Stimulated activated naive CD8-positive, alpha-beta T cell treated with anti-CD3 and anti-CD28 coated beads, Interleukin-15, amount 100 ng/mL, for 72 hours (primary cell): ENCODE measurements at regions not wholly inside any gene's neighbourhood (a gene's known extent, or its start where the extent isn't known, plus 50 kb on each side); places are given as distances from the start of the nearest gene placed in this dataset.

Experiments used
- ATAC-seq: fragments of 150-1000 bp; cut with Tn5 transposase; 2 replicates; pipeline ENCODE4 v1.10.0; 2021; ENCODE audit warnings: mild to moderate bottlenecking, moderate library complexity
- DNase-seq, 2 donors: peaks; one replicate each; pipeline ENCODE4 v3.0.0; 2021 to 2022
- H3K27ac Mint-ChIP-seq, 2 donors: one replicate each; pipeline ENCODE4 v1.8.0; 2022; ENCODE audit warnings: mild to moderate bottlenecking in 2 of 2, mixed read lengths in 2 of 2, moderate library complexity in 2 of 2
- H3K27me3 Mint-ChIP-seq: one replicate; pipeline ENCODE4 v1.8.0; 2022; ENCODE audit warnings: mixed read lengths
- H3K4me1 Mint-ChIP-seq: one replicate; pipeline ENCODE4 v1.8.0; 2022; ENCODE audit warnings: mild to moderate bottlenecking, mixed read lengths
- H3K4me3 Mint-ChIP-seq, 2 donors: one replicate each; pipeline ENCODE4 v1.8.0; 2022; ENCODE audit warnings: mild to moderate bottlenecking in 2 of 2, mixed read lengths in 2 of 2, moderate library complexity in 1 of 2
- H3K9me3 Mint-ChIP-seq, 2 donors: one replicate each; pipeline ENCODE4 v1.8.0; 2022; ENCODE audit warnings: mixed read lengths in 2 of 2

GRCh38 chr5:174159327-174160114, 114.0 kb downstream of the NSG2 start:
- no peak for ATAC-seq
- H3K27ac Mint-ChIP-seq = no peak overlapping the region
- no peak overlapping the region for H3K4me3 Mint-ChIP-seq
- no peaks in the 10 kb centered on the region for H3K4me1 Mint-ChIP-seq
- no peak for DNase-seq
- H3K9me3 Mint-ChIP-seq = peaks cover 0 to 32% of the 10 kb centered on the region in 2 donors
- H3K27me3 Mint-ChIP-seq = peaks cover 9% of the 10 kb centered on the region

DNA sequence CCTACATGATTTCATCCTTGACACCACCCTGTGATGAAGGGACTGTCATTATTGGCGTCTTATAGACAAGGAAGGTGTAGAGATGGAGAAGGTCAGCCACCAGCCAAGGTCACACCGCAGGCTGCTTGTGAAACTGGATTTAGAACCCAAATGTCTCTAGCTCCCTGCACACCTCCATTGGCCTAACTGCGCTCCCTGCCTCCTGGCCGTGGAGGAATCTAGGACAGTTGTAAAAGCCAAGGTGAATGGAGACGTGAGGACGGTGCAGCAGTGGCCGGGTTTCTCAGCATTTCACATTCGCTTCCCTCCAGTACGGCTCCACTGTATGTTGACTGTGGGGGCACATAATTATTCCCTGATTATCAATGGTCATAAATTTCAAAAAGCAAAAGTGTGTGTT, 119.9 kb downstream of the NSG2 start:
- Mint-ChIP-seq H3K4me3 (no peak overlapping the region), H3K9me3 (peaks cover 4 to 12% of the 10 kb centered on the region in 2 donors), H3K27me3 (peaks cover 8% of the 10 kb centered on the region), H3K4me1 (no peaks in the 10 kb centered on the region), H3K27ac (peak overlapping the region in 1 of 2 donors; percentile 69)
- DNase-seq = no peak
- ATAC-seq = no peak

DNA sequence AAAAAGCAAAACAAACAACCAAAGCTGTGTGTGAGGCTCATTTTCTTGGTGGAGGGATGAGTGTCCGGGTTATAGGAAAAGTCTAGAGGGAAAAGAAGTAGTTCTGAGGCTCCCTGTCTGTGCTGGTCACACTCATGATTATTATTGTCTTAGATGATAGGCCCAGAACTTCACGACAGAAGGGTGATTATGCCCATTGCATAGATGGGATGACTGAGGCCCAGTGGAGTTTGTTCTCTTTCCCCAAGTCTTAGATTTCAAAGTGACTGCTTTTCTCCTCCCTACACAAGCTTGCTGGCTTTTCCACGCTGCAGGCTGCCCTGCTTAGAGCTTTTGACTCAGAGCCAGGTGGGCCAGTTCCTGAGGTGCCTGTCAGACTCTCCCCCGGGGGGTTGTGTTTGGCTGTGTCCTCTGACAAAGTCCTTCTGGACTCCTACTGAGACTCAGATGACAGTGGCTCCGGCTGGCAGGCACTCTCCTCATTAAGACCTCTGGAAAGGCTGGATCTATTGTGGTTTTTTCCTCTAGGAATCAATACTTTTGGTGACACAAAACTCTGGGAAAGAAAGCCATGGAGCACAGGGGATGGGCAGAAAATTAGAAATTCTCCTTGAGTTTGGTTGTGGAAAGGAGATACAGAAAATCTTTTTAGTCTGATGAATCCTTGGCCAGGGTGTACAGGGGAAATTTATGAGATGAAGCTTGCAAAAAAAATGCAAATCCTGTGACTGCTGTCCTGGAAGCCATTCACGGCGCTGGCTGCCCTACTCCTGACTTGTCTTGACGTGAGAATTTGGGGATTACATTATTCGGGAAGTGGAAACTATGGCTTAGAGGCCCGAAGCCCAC, 120.9 kb downstream of the NSG2 start:
- ATAC-seq (no peak), DNase-seq (no peak)
- Mint-ChIP-seq H3K27ac (peak overlapping the region in 1 of 2 donors; percentile 81), H3K9me3 (peaks cover 4 to 12% of the 10 kb centered on the region in 2 donors), H3K4me3 (no peak overlapping the region), H3K27me3 (peaks cover 8% of the 10 kb centered on the region), H3K4me1 (no peaks in the 10 kb centered on the region)

DNA sequence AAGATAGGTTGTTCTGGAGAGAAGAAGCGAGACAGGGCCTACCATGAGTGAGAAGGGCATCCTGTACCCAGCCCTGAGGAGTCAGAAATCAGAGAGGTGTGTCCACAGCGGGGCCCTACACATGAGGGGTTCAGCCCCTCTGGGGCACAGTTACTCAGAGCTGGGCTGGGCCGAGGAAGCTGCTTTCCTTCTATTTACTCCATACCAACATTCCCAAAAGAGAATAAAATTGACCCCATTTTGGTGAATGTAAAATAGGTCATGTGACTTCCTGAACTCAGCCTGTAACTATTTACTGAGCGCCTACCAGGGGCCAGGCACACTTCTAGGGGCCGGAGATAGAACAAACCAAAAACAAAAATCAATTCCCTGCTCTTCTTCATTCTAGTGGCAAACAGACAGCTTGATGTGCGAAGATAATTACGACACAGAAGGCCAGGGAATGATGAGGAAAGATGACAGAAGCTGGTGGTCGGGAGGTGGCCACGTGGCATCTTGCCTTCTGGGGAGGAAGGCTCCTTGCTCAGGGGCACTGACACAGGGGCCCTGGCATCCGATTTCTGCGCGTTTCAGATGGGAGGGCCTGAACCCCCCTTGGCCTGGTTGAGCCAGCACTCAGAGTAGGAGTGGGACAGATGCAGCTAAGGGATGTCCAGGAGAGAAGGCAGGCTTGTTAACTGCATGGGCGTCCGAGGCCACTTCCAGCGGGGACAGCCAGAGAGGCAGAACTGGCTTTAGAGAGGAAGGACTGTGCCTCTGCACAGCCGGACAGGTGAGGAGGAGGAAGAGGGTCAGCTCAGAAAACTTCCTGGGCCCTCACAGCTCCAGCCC, 121.8 kb downstream of the NSG2 start:
- ATAC-seq (peak; percentile 41), DNase-seq (no peak)
- Mint-ChIP-seq H3K27me3 (peaks cover 8% of the 10 kb centered on the region), H3K4me3 (no peak overlapping the region), H3K4me1 (no peaks in the 10 kb centered on the region), H3K9me3 (peaks cover 4 to 12% of the 10 kb centered on the region in 2 donors), H3K27ac (no peak overlapping the region)

DNA sequence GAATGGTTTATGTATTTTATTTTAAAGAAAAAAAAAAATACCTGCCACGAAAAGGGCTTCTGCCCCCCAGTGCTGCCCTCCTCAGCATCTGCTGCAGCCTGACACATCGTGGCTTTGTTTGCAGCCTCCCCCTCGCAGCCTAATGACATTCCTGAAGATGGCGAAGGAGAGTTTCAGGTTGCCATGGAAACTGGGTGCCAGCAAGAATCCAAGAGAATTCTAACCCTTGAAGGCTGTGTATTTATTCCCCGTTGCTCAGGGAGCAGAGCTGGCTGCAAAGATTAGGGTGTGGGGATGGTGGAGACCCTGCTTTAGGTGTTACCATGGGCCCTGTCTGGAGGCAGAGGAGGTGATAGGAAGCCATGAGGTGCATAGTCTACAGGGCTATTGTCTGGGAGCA, 126.6 kb downstream of the NSG2 start:
- H3K27me3 Mint-ChIP-seq = peaks cover 26% of the 10 kb centered on the region
- no peaks in the 10 kb centered on the region for H3K4me1 Mint-ChIP-seq
- no peak for DNase-seq
- no peak for ATAC-seq
- no peak overlapping the region for H3K4me3 Mint-ChIP-seq
- peaks cover 0 to 4% of the 10 kb centered on the region in 2 donors for H3K9me3 Mint-ChIP-seq
- H3K27ac Mint-ChIP-seq = no peak overlapping the region

GRCh38 chr5:174172566-174172965, 127.1 kb downstream of the NSG2 start:
- H3K27ac Mint-ChIP-seq = no peak overlapping the region
- H3K4me1 Mint-ChIP-seq = no peaks in the 10 kb centered on the region
- H3K9me3 Mint-ChIP-seq = peaks cover 0 to 4% of the 10 kb centered on the region in 2 donors
- peaks cover 26% of the 10 kb centered on the region for H3K27me3 Mint-ChIP-seq
- ATAC-seq = no peak
- no peak overlapping the region for H3K4me3 Mint-ChIP-seq
- DNase-seq = no peak

DNA sequence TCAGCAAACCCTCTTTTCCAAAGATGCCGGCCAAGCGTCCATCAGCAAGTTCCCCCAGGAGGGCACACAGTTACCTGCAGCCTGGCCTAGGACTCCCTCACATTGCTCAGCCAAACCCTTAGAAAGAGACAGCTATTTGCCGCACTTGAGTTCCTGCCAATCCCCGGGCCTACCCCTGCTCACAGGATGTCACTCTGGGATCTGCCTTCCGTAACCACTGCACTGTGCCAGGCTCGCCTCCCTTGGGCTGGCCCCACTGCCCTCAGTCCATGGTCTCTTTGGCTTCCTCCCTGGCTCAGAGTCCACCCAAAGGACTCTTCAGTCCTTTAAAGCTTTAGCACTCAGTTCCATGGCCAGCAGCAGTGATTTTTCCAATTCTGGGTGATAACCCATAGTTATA, 128.3 kb downstream of the NSG2 start:
- H3K9me3 Mint-ChIP-seq = peaks cover 0 to 4% of the 10 kb centered on the region in 2 donors
- H3K4me1 Mint-ChIP-seq = no peaks in the 10 kb centered on the region
- no peak overlapping the region for H3K4me3 Mint-ChIP-seq
- H3K27me3 Mint-ChIP-seq = peaks cover 35% of the 10 kb centered on the region
- DNase-seq (no peak), ATAC-seq (peak; percentile 25)
- peak overlapping the region in 1 of 2 donors; percentile 45 for H3K27ac Mint-ChIP-seq

- ATAC-seq = no peak
- Mint-ChIP-seq H3K4me1 (no peaks in the 10 kb centered on the region), H3K27ac (no peak overlapping the region), H3K4me3 (no peak overlapping the region), H3K9me3 (no peaks in the 10 kb centered on the region), H3K27me3 (peaks cover 41% of the 10 kb centered on the region)
- DNase-seq = no peak
Measured at GRCh38 chr5:174175716-174176268, 130.3 kb downstream of the NSG2 start.

DNA sequence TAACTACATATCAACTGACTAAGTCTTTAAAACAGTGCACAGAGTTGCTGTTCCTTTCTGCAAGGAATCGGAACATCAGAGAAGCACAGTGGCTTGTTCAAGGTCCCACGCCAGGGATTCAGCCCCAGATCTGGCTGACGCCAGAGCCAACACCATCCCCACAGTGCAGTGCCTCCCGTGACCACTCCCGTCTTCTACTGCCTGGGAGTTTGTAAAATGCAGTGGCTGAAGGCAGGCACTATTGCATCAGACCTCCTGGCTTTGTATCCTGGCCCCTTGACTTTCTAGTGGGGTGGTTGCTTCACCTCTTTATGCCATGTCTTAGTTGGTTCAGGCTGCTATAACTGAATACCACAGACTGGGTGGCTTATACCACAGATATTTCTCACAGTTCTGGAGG, 131.0 kb downstream of the NSG2 start:
- ATAC-seq (no peak), DNase-seq (no peak)
- Mint-ChIP-seq H3K9me3 (no peaks in the 10 kb centered on the region), H3K4me3 (no peak overlapping the region), H3K27ac (no peak overlapping the region), H3K4me1 (no peaks in the 10 kb centered on the region), H3K27me3 (peaks cover 48% of the 10 kb centered on the region)

DNA sequence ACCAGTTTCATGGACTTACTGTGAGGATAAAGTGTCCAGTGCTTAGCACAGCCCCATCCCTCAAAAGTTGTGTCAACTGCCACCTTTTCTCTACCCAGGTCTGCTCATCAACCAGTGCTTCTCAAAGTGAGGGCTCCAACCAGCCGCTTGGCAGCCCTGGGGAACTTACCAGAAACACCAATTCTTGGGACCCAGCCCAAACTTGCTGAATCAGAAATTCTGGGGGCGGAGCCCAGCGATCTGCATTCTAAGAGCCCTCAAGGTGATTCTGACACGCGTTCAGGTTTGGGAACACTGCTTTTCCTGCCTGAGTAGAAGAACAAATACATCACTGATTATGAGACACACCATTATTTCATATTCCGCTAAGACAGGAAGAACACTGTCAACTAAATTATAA, 132.0 kb downstream of the NSG2 start:
- no peaks in the 10 kb centered on the region for H3K9me3 Mint-ChIP-seq
- no peaks in the 10 kb centered on the region for H3K4me1 Mint-ChIP-seq
- DNase-seq = no peak
- peaks cover 48% of the 10 kb centered on the region for H3K27me3 Mint-ChIP-seq
- no peak for ATAC-seq
- H3K27ac Mint-ChIP-seq = no peak overlapping the region
- H3K4me3 Mint-ChIP-seq = no peak overlapping the region

- ATAC-seq (no peak), DNase-seq (no peak)
- Mint-ChIP-seq H3K27ac (no peak overlapping the region), H3K9me3 (no peaks in the 10 kb centered on the region), H3K4me3 (no peak overlapping the region), H3K27me3 (peaks cover 48% of the 10 kb centered on the region), H3K4me1 (no peaks in the 10 kb centered on the region)
Measured at GRCh38 chr5:174177976-174178605, 132.6 kb downstream of the NSG2 start.

GRCh38 chr5:174180639-174181038, 135.1 kb downstream of the NSG2 start:
- no peak for DNase-seq
- Mint-ChIP-seq H3K27me3 (peaks cover 26% of the 10 kb centered on the region), H3K27ac (no peak overlapping the region), H3K4me1 (no peaks in the 10 kb centered on the region), H3K4me3 (no peak overlapping the region), H3K9me3 (no peaks in the 10 kb centered on the region)
- ATAC-seq = no peak

- peaks cover 22% of the 10 kb centered on the region for H3K27me3 Mint-ChIP-seq
- no peak overlapping the region for H3K27ac Mint-ChIP-seq
- no peak for ATAC-seq
- no peak for DNase-seq
- no peaks in the 10 kb centered on the region for H3K4me1 Mint-ChIP-seq
- no peak overlapping the region for H3K4me3 Mint-ChIP-seq
- no peaks in the 10 kb centered on the region for H3K9me3 Mint-ChIP-seq
Measured at GRCh38 chr5:174182111-174182510, 136.6 kb downstream of the NSG2 start.

- Mint-ChIP-seq H3K4me3 (no peak overlapping the region), H3K4me1 (no peaks in the 10 kb centered on the region), H3K27me3 (peaks cover 21% of the 10 kb centered on the region), H3K9me3 (no peaks in the 10 kb centered on the region), H3K27ac (no peak overlapping the region)
- DNase-seq = no peak
- no peak for ATAC-seq
Measured at GRCh38 chr5:174183701-174184100, 138.2 kb downstream of the NSG2 start.

DNA sequence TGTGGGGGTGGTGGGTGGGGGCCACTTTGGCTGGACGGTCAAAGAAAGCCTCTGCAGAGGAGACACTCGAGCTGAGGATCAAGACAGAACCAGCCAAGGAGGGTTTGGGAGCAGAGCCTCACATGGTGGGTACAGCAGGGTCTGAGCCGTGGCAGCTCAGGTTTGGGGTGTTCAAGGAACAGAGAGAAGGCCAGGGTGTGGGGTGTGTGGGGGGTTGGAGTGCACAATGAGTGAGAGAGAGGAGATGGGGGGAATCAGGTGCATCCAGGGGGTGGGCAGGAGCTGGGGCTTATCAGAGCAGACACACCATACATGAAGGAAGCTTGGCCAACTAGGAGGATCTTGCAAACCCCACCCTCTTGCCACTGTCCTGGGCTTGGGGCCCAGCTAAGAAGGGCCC, 140.0 kb downstream of the NSG2 start:
- H3K4me3 Mint-ChIP-seq = no peak overlapping the region
- H3K27me3 Mint-ChIP-seq = peaks cover 14% of the 10 kb centered on the region
- H3K27ac Mint-ChIP-seq = no peak overlapping the region
- H3K4me1 Mint-ChIP-seq = no peaks in the 10 kb centered on the region
- ATAC-seq = no peak
- DNase-seq = no peak
- no peaks in the 10 kb centered on the region for H3K9me3 Mint-ChIP-seq
